ENCODE measurements at regions not wholly inside any gene's neighbourhood (a gene's known extent, or its start where the extent isn't known, plus 50 kb on each side); places are given as distances from the start of the nearest gene placed in this dataset.

DNA sequence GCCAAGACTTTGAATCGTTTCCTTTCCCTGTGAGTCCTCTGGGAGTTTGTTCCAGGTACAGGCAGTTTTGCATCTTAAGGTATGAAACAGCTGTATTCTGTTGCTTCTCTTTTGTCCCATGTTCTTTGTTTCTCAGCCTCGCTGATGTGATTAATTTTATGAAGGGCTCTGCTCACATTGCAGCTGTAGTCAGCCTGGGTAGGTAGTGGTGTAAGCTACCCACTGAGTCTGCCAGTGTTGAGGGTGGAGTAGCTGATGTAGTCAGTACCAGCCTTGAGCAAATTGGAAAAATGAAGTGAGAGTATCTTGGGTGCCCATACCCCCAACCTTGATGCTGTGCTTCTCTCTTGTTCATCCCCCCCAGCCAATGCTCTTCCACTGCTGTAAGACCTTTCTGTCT is 139.6 kb upstream of the SMIM31 start:
- intact Hi-C loops (cut with DNase I), result no loop called here
- Histone ChIP-seq H3K4me3 (no peak overlapping the region), H3K4me1 (no peaks in the 10 kb centered on the region), H3K27me3 (ENCODE audit: insufficient read depth in 3 of 3, low read length in 2 of 3) (no peaks in the 10 kb centered on the region), H3K36me3 (ENCODE audit: insufficient read depth in 1 of 2, low read depth in 1 of 2) (no peaks in the 10 kb centered on the region), H3K9me3 (no peaks in the 10 kb centered on the region), H3K27ac (no peak overlapping the region)
- TF ChIP-seq, protein P1, sequence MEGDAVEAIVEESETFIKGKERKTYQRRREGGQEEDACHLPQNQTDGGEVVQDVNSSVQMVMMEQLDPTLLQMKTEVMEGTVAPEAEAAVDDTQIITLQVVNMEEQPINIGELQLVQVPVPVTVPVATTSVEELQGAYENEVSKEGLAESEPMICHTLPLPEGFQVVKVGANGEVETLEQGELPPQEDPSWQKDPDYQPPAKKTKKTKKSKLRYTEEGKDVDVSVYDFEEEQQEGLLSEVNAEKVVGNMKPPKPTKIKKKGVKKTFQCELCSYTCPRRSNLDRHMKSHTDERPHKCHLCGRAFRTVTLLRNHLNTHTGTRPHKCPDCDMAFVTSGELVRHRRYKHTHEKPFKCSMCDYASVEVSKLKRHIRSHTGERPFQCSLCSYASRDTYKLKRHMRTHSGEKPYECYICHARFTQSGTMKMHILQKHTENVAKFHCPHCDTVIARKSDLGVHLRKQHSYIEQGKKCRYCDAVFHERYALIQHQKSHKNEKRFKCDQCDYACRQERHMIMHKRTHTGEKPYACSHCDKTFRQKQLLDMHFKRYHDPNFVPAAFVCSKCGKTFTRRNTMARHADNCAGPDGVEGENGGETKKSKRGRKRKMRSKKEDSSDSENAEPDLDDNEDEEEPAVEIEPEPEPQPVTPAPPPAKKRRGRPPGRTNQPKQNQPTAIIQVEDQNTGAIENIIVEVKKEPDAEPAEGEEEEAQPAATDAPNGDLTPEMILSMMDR (IDR thresholded peaks at IDR 0.05), result no peak
- DNase-seq (no peak), ATAC-seq (no peak)
- 20 to 31% (median 25%) methylated on average over 2 of the region's 2 CpGs for WGBS, 3 donors

DNA sequence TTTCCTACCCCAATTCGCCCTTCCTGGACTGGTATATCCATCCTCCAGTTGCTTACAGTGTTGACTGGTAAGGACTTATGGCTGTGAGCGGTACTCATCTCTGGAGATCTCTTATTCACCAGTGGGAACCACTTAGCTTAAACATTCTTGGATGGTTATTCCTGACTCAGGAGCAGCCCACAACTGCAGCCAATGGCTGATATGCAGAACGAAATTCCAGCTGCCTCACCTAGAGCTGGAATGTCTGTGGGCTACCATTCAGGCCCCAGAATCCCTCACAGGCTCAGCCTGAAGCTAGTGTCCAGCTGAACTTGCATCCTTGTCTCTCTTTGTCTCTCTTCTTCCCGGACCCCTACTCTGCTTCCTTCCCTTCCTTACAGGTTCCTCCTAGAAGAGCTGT is 138.9 kb upstream of the SMIM31 start:
- Histone ChIP-seq H3K36me3 (ENCODE audit: insufficient read depth in 1 of 2, low read depth in 1 of 2) (no peaks in the 10 kb centered on the region), H3K9me3 (no peaks in the 10 kb centered on the region), H3K27ac (no peak overlapping the region), H3K27me3 (ENCODE audit: insufficient read depth in 3 of 3, low read length in 2 of 3) (no peaks in the 10 kb centered on the region), H3K4me1 (no peaks in the 10 kb centered on the region), H3K4me3 (no peak overlapping the region)
- TF ChIP-seq, protein P1 (IDR thresholded peaks at IDR 0.05), result no peak
- intact Hi-C loops (cut with DNase I), result no loop called here
- DNase-seq (no peak), ATAC-seq (no peak)
- WGBS, 3 donors, result 59 to 74% (median 68%) methylated on average over 4 of the region's 4 CpGs

DNA sequence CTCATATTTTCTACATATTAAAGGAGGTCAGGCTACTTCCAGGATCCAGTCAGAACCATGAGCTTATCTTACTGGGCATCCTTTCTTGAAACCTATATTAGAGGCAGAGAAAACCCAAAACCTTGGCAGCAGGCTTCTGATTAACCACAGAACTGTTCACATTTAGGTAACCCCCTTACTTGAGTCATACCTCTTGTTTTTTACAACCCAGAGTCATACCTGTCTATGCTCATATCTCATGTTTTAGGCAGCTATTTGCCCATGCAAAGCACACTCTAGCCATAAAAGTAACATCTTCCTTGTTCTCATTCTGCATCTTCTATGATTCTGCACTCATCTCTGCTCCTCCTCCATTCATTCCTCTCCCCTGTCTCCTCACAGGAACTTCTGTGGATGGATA is 138.0 kb upstream of the SMIM31 start:
- H3K36me3 ChIP-seq (ENCODE audit: insufficient read depth in 1 of 2, low read depth in 1 of 2), result no peaks in the 10 kb centered on the region
- no peak overlapping the region for H3K27ac ChIP-seq
- ATAC-seq (no peak), DNase-seq (no peak)
- H3K4me3 ChIP-seq, result no peak overlapping the region
- no peaks in the 10 kb centered on the region for H3K9me3 ChIP-seq
- TF ChIP-seq, protein P1 (IDR thresholded peaks at IDR 0.05), result no peak
- H3K4me1 ChIP-seq, result no peaks in the 10 kb centered on the region
- no peaks in the 10 kb centered on the region for H3K27me3 ChIP-seq (ENCODE audit: insufficient read depth in 3 of 3, low read length in 2 of 3)
- intact Hi-C loops (cut with DNase I), result no loop called here

DNA sequence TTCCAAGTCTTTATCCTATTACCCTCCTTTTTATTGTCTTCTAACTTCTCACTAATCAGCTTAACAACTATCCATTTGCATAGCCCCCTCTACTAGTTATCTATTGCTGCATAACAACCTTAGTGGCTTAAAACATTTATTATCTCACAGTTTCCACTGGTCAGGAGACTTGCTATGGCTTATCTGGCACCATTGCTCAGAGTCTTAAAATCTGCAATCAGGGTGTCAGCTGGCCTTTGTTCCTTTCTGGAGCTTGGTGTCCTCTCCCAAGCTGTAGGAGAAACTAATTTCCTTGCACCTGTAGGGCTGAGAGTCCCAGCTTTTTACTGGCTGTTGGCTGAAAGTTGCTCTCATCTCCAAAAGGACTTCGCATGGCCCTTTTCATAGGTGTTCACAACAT is 137.0 kb upstream of the SMIM31 start:
- no peaks in the 10 kb centered on the region for H3K4me1 ChIP-seq
- WGBS, 3 donors, result 87 to 95% (median 91%) methylated on average over 1 of the region's 1 CpG
- ATAC-seq (no peak), DNase-seq (no peak)
- no peaks in the 10 kb centered on the region for H3K27me3 ChIP-seq (ENCODE audit: insufficient read depth in 3 of 3, low read length in 2 of 3)
- TF ChIP-seq, protein P1 (IDR thresholded peaks at IDR 0.05), result no peak
- no peaks in the 10 kb centered on the region for H3K9me3 ChIP-seq
- intact Hi-C loops (cut with DNase I), result no loop called here
- no peaks in the 10 kb centered on the region for H3K36me3 ChIP-seq (ENCODE audit: insufficient read depth in 1 of 2, low read depth in 1 of 2)
- H3K4me3 ChIP-seq, result no peak overlapping the region
- no peak overlapping the region for H3K27ac ChIP-seq

DNA sequence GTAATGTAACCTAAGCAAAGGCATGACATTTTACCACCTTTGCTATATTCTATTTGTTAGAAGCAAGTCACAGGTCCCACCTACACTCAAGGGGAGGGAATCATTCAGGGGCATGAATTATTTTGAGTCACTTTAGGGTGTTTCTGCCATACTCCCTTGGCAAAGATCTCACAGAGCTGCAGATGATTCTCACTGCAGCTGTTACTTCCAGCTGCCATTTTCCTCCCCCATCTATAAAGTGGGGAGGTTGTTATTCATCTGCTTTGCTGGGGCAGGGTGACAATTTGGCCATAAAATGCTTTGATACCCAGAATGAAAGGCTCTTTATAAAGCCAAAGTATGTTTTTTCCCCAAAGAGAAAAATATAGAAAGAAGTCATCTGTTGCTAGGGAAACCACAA is 136.5 kb upstream of the SMIM31 start:
- Histone ChIP-seq H3K9me3 (no peaks in the 10 kb centered on the region), H3K4me1 (no peaks in the 10 kb centered on the region), H3K27me3 (ENCODE audit: insufficient read depth in 3 of 3, low read length in 2 of 3) (no peaks in the 10 kb centered on the region), H3K4me3 (no peak overlapping the region), H3K27ac (no peak overlapping the region), H3K36me3 (ENCODE audit: insufficient read depth in 1 of 2, low read depth in 1 of 2) (no peaks in the 10 kb centered on the region)
- TF ChIP-seq, protein P1 (IDR thresholded peaks at IDR 0.05), result no peak
- intact Hi-C loops (cut with DNase I), result no loop called here
- no peak for DNase-seq
- ATAC-seq, result no peak

Data from psoas muscle (tissue), 7 donors.